B cell (primary cell): ENCODE measurements at regions not wholly inside any gene's neighbourhood (a gene's known extent, or its start where the extent isn't known, plus 50 kb on each side); places are given as distances from the start of the nearest gene placed in this dataset.

Experiments used
- ATAC-seq: fragments of 200-7000 bp; cut with Tn5 transposase; one replicate; pipeline ENCODE4 v1.10.0; 2021; ENCODE audit warnings: low read depth, mild to moderate bottlenecking, moderate number of reproducible peaks, moderate library complexity
- CTCF ChIA-PET: fragments of 350-600 bp; sonication (Branson Sonifier 250); formaldehyde crosslinking; loops from one replicate; lab custom pipeline; 2021; ENCODE audit warnings: antibody characterized with exemption, inconsistent platforms; lab: Charles Lee
- POLR2A ChIA-PET: fragments of 350-600 bp; sonication (Branson Sonifier 250); formaldehyde crosslinking; loops from one replicate; lab custom pipeline; 2021; ENCODE audit warnings: antibody characterized with exemption; lab: Charles Lee
- DNase-seq: peaks from one replicate; pipeline ENCODE4 v3.0.0; 2013
- H2AFZ ChIP-seq: 2 replicates; pipeline ENCODE4 v1.6.1; 2012; ENCODE audit warnings: mild to moderate bottlenecking, low read depth, low read length; ENCODE audit not compliant: insufficient read depth, poor library complexity, severe bottlenecking
- H3K27ac ChIP-seq, 2 donors: 1 replicate in 1 of 2; 2 replicates in 1 of 2; pipeline ENCODE4 v1.5.1; 2012 to 2013; ENCODE audit warnings: low read length in 2 of 2, mild to moderate bottlenecking in 2 of 2, moderate library complexity in 1 of 2
- H3K27me3 ChIP-seq, 4 experiments: fragments of 200-600 bp in 1 of 4; sonication (generic) in 1 of 4; replicated peaks in 1 of 4; 1 replicate in 2 of 4; 2 replicates in 2 of 4; pipeline versions ENCODE4 v1.6.1 to v1.7.0; 2013 to 2016; ENCODE audit warnings: low read length in 3 of 4, mild to moderate bottlenecking in 2 of 4, mixed read lengths in 1 of 4, moderate library complexity in 1 of 4; ENCODE audit not compliant: insufficient read depth in 4 of 4, control insufficient read depth in 3 of 4; ENCODE audit errors: control extremely low read depth in 1 of 4
- H3K36me3 ChIP-seq, 2 experiments: replicated peaks in 1 of 2; 1 replicate in 1 of 2; 2 replicates in 1 of 2; pipeline versions ENCODE4 v1.6.1 to v1.7.1; 2013; ENCODE audit warnings: low read length in 1 of 2; ENCODE audit not compliant: insufficient read depth in 2 of 2, control insufficient read depth in 1 of 2; ENCODE audit errors: control extremely low read depth in 1 of 2, extremely low read depth in 1 of 2
- H3K4me1 ChIP-seq, 2 donors: fragments of 200-600 bp in 1 of 2; sonication (generic) in 1 of 2; 1 replicate in 1 of 2; 2 replicates in 1 of 2; pipeline versions ENCODE4 v1.5.1 to v1.6.1; 2013 to 2017; ENCODE audit warnings: low read length in 2 of 2; ENCODE audit not compliant: control insufficient read depth in 2 of 2, insufficient read depth in 2 of 2
- H3K4me2 ChIP-seq: replicated peaks from 2 replicates; pipeline ENCODE3; 2012; ENCODE audit warnings: mild to moderate bottlenecking, low read depth, low read length; ENCODE audit not compliant: poor library complexity, severe bottlenecking
- H3K4me3 ChIP-seq, 5 experiments: fragments of 200-600 bp in 1 of 5; sonication (generic) in 1 of 5; 1 replicate in 3 of 5; 2 replicates in 2 of 5; pipeline versions ENCODE4 v1.5.1 to v1.7.0; 2011 to 2016; ENCODE audit warnings: low read length in 4 of 5, mild to moderate bottlenecking in 4 of 5, low read depth in 2 of 5, control low read depth in 1 of 5, moderate library complexity in 1 of 5; ENCODE audit not compliant: insufficient read depth in 1 of 5; ENCODE audit errors: control extremely low read depth in 1 of 5, extremely low read depth in 1 of 5
- H3K79me2 ChIP-seq: fragments of 200-600 bp; sonication (generic); one replicate; pipeline ENCODE4 v1.6.0; 2016; ENCODE audit warnings: low read length; ENCODE audit not compliant: control insufficient read depth, insufficient read depth
- H3K9ac ChIP-seq: fragments of 200-600 bp; sonication (generic); 2 replicates; pipeline ENCODE4 v1.6.1; 2017; ENCODE audit warnings: mild to moderate bottlenecking, low read length, moderate library complexity
- H3K9me3 ChIP-seq, 3 donors: one replicate each; pipeline versions ENCODE4 v1.6.1 to v1.7.1; 2013; ENCODE audit warnings: low read length in 2 of 3; ENCODE audit not compliant: control insufficient read depth in 2 of 3, insufficient read depth in 1 of 3; ENCODE audit errors: control extremely low read depth in 1 of 3
- H4K20me1 ChIP-seq: 2 replicates; pipeline ENCODE4 v1.6.0; 2012; ENCODE audit warnings: mild to moderate bottlenecking, low read length; ENCODE audit not compliant: insufficient read depth, control insufficient read depth, poor library complexity, severe bottlenecking
- H3K27ac Mint-ChIP-seq: one replicate; pipeline ENCODE4 v1.8.0; 2021; ENCODE audit warnings: mixed read lengths
- H3K27me3 Mint-ChIP-seq: one replicate; pipeline ENCODE4 v1.8.0; 2021; ENCODE audit warnings: mixed read lengths
- H3K4me1 Mint-ChIP-seq: one replicate; pipeline ENCODE4 v1.8.0; 2021; ENCODE audit warnings: mixed read lengths
- H3K4me3 Mint-ChIP-seq: one replicate; pipeline ENCODE4 v1.8.0; 2021; ENCODE audit warnings: mixed read lengths
- H3K9me3 Mint-ChIP-seq: one replicate; pipeline ENCODE4 v1.8.0; 2022; ENCODE audit warnings: mixed read lengths; ENCODE audit not compliant: insufficient read depth
- CTCF ChIP-seq: fragments of 200-600 bp; IDR thresholded peaks from one replicate; pipeline ENCODE4 v1.8.0; 2022; ENCODE audit warnings: antibody characterized with exemption, mild to moderate bottlenecking
- EZH2 ChIP-seq: IDR thresholded peaks from 2 replicates; pipeline ENCODE4 v1.6.1; 2012; ENCODE audit warnings: borderline replicate concordance, low read depth, mild to moderate bottlenecking, moderate library complexity, low read length; ENCODE audit not compliant: insufficient read depth, poor library complexity, severe bottlenecking
- WGBS: methylation state at CpG from one replicate; pipeline ENCODE4 v1.1.5; 2013; ENCODE audit warnings: missing lambda C conversion rate; ENCODE audit not compliant: insufficient coverage; 5-methylcytosine and 5-hydroxymethylcytosine counted together
- intact Hi-C: fragments of 100-400 bp; cut with micrococcal nuclease; formaldehyde crosslinking; loops from one replicate; pipeline ENCODE4 v1.10.0; 2022

- TF ChIP-seq CTCF (no peak), EZH2 (no peak)
- Histone ChIP-seq H3K4me3 (no peak overlapping the region), H3K27me3 (no peaks in the 10 kb centered on the region), H3K4me1 (no peaks in the 10 kb centered on the region), H2AFZ (no peak overlapping the region), H3K36me3 (no peaks in the 10 kb centered on the region), H3K9ac (no peak overlapping the region), H3K27ac (no peak overlapping the region), H3K79me2 (no peaks in the 10 kb centered on the region), H3K9me3 (peaks cover 0 to 3% (median 0%) of the 10 kb centered on the region in 3 donors), H3K4me2 (no peak overlapping the region), H4K20me1 (no peaks in the 10 kb centered on the region)
- WGBS = 92% methylated on average over 6 of the region's 6 CpGs
- DNase-seq (no peak), ATAC-seq (no peak)
- intact Hi-C loops = no loop called here
- CTCF ChIA-PET = no interaction called here
- POLR2A ChIA-PET = no interaction called here
- Mint-ChIP-seq H3K4me3 (no peak overlapping the region), H3K9me3 (no peaks in the 10 kb centered on the region), H3K4me1 (no peaks in the 10 kb centered on the region), H3K27ac (no peak overlapping the region), H3K27me3 (peaks cover 16% of the 10 kb centered on the region)
These were observed 262.9 kb downstream of the RHOU start for GRCh38 chr1:228998179-228998578.

- no peak overlapping the region for H3K9ac ChIP-seq
- peaks cover 0 to 3% (median 0%) of the 10 kb centered on the region in 3 donors for H3K9me3 ChIP-seq
- H3K4me3 Mint-ChIP-seq = no peak overlapping the region
- H3K27me3 ChIP-seq = no peaks in the 10 kb centered on the region
- H3K4me1 Mint-ChIP-seq = no peaks in the 10 kb centered on the region
- H4K20me1 ChIP-seq = no peaks in the 10 kb centered on the region
- intact Hi-C loops = no loop called here
- H3K27ac ChIP-seq = no peak overlapping the region
- H3K4me2 ChIP-seq = no peak overlapping the region
- no peak overlapping the region for H2AFZ ChIP-seq
- ChIA-PET POLR2A (no interaction called here), CTCF (no interaction called here)
- WGBS = 94% methylated on average over 7 of the region's 9 CpGs
- no peaks in the 10 kb centered on the region for H3K79me2 ChIP-seq
- no peaks in the 10 kb centered on the region for H3K9me3 Mint-ChIP-seq
- ATAC-seq (no peak), DNase-seq (no peak)
- H3K27ac Mint-ChIP-seq = no peak overlapping the region
- peaks cover 15% of the 10 kb centered on the region for H3K27me3 Mint-ChIP-seq
- TF ChIP-seq CTCF (no peak), EZH2 (no peak)
- H3K36me3 ChIP-seq = no peaks in the 10 kb centered on the region
- H3K4me3 ChIP-seq = no peak overlapping the region
- H3K4me1 ChIP-seq = no peaks in the 10 kb centered on the region
These were observed 264.3 kb downstream of the RHOU start for GRCh38 chr1:228999446-229000170.
